ENCODE measurements at regions not wholly inside any gene's neighbourhood (a gene's known extent, or its start where the extent isn't known, plus 50 kb on each side); places are given as distances from the start of the nearest gene placed in this dataset.

GRCh38 chr16:17606460-17606859 lies 135.7 kb upstream of the XYLT1 start:
- TF ChIP-seq POLR2A (IDR thresholded peaks at IDR 0.05), result no peak
- TF ChIP-seq, protein P1, sequence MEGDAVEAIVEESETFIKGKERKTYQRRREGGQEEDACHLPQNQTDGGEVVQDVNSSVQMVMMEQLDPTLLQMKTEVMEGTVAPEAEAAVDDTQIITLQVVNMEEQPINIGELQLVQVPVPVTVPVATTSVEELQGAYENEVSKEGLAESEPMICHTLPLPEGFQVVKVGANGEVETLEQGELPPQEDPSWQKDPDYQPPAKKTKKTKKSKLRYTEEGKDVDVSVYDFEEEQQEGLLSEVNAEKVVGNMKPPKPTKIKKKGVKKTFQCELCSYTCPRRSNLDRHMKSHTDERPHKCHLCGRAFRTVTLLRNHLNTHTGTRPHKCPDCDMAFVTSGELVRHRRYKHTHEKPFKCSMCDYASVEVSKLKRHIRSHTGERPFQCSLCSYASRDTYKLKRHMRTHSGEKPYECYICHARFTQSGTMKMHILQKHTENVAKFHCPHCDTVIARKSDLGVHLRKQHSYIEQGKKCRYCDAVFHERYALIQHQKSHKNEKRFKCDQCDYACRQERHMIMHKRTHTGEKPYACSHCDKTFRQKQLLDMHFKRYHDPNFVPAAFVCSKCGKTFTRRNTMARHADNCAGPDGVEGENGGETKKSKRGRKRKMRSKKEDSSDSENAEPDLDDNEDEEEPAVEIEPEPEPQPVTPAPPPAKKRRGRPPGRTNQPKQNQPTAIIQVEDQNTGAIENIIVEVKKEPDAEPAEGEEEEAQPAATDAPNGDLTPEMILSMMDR (IDR thresholded peaks at IDR 0.05), result no peak
- TF ChIP-seq EP300 (IDR thresholded peaks at IDR 0.05; ENCODE audit: low read depth), result no peak
